IMR-90 (cell line): ENCODE measurements at regions not wholly inside any gene's neighbourhood (a gene's known extent, or its start where the extent isn't known, plus 50 kb on each side); places are given as distances from the start of the nearest gene placed in this dataset.

Source experiments
- BHLHE40 ChIP-seq: fragments of 150-350 bp; IDR thresholded peaks from 2 replicates; pipeline ENCODE4 v1.6.1; 2016; ENCODE audit warnings: mild to moderate bottlenecking, low read depth, low read length
- CEBPB ChIP-seq: IDR thresholded peaks from 2 replicates; pipeline ENCODE4 v1.6.1; 2012; ENCODE audit warnings: low read depth, low read length, improper control_type of control experiment
- CHD1 ChIP-seq: IDR thresholded peaks from 2 replicates; pipeline ENCODE4 v1.6.1; 2012; ENCODE audit warnings: low read depth, low read length, improper control_type of control experiment
- MAZ ChIP-seq: IDR thresholded peaks from 2 replicates; pipeline ENCODE4 v1.6.1; 2012; ENCODE audit warnings: low read depth, mild to moderate bottlenecking, low read length, improper control_type of control experiment, moderate library complexity, borderline replicate concordance
- MXI1 ChIP-seq: IDR thresholded peaks from 2 replicates; pipeline ENCODE4 v1.6.1; 2012; ENCODE audit warnings: low read depth, mild to moderate bottlenecking, low read length, moderate library complexity, borderline replicate concordance
- POLR2A ChIP-seq: IDR thresholded peaks from 2 replicates; pipeline ENCODE4 v1.6.1; 2012; ENCODE audit warnings: mild to moderate bottlenecking, low read depth, low read length
- RAD21 ChIP-seq: IDR thresholded peaks from 2 replicates; pipeline ENCODE4 v1.6.1; 2012; ENCODE audit warnings: low read length, improper control_type of control experiment
- RCOR1 ChIP-seq: IDR thresholded peaks from 2 replicates; pipeline ENCODE4 v1.6.1; 2012; ENCODE audit warnings: mild to moderate bottlenecking, low read length, improper control_type of control experiment; ENCODE audit not compliant: insufficient replicate concordance
- RFX5 ChIP-seq: IDR thresholded peaks from 2 replicates; pipeline ENCODE4 v1.8.0; 2012; ENCODE audit warnings: low read depth, mild to moderate bottlenecking, low read length, moderate library complexity
- SMC3 ChIP-seq: fragments of 150-350 bp; IDR thresholded peaks from 2 replicates; pipeline ENCODE4 v1.6.1; 2016; ENCODE audit warnings: low read depth, mild to moderate bottlenecking, antibody characterized with exemption, low read length, moderate library complexity
- USF2 ChIP-seq: fragments of 150-350 bp; IDR thresholded peaks from 2 replicates; pipeline ENCODE4 v1.6.1; 2017; ENCODE audit warnings: mild to moderate bottlenecking, antibody characterized with exemption, low read length, low read depth
- TF ChIP-seq, protein P1 (sequence below): conservative IDR thresholded peaks from 2 replicates; pipeline ENCODE4 v1.5.1; 2012; ENCODE audit warnings: mild to moderate bottlenecking, low read depth, low read length, improper control_type of control experiment

GRCh38 chr4:59314637-59315036 is 1885.5 kb upstream of the ADGRL3 start:
- TF ChIP-seq RFX5 (no peak), POLR2A (no peak), SMC3 (no peak), RAD21 (no peak), MXI1 (no peak), USF2 (no peak), BHLHE40 (no peak), MAZ (no peak), RCOR1 (no peak), CHD1 (no peak), CEBPB (no peak)
- TF ChIP-seq, protein P1, sequence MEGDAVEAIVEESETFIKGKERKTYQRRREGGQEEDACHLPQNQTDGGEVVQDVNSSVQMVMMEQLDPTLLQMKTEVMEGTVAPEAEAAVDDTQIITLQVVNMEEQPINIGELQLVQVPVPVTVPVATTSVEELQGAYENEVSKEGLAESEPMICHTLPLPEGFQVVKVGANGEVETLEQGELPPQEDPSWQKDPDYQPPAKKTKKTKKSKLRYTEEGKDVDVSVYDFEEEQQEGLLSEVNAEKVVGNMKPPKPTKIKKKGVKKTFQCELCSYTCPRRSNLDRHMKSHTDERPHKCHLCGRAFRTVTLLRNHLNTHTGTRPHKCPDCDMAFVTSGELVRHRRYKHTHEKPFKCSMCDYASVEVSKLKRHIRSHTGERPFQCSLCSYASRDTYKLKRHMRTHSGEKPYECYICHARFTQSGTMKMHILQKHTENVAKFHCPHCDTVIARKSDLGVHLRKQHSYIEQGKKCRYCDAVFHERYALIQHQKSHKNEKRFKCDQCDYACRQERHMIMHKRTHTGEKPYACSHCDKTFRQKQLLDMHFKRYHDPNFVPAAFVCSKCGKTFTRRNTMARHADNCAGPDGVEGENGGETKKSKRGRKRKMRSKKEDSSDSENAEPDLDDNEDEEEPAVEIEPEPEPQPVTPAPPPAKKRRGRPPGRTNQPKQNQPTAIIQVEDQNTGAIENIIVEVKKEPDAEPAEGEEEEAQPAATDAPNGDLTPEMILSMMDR = no peak
